Loucy (cell line): ENCODE measurements at regions not wholly inside any gene's neighbourhood (a gene's known extent, or its start where the extent isn't known, plus 50 kb on each side); places are given as distances from the start of the nearest gene placed in this dataset.
"Not testable (repeated sequence)": the region's sequence is repeated elsewhere in the genome, so short reads cannot be mapped to it uniquely, and the experiment has no call there.

Experiments
- H2AFZ ChIP-seq: fragments of 200-600 bp; sonication (generic); 2 replicates; pipeline ENCODE4 v1.6.0; 2016; ENCODE audit warnings: antibody characterized with exemption, mild to moderate bottlenecking, low read length, moderate library complexity
- H3F3A ChIP-seq: fragments of 200-600 bp; 2 replicates; pipeline ENCODE4 v1.6.0; 2016; ENCODE audit warnings: antibody characterized with exemption, low read depth, mild to moderate bottlenecking
- H3K27me3 ChIP-seq: fragments of 200-600 bp; sonication (generic); 2 replicates; pipeline ENCODE4 v1.6.1; 2014; ENCODE audit warnings: low read length, mild to moderate bottlenecking; ENCODE audit not compliant: insufficient read depth, poor library complexity, severe bottlenecking
- H3K36me3 ChIP-seq: fragments of 200-600 bp; sonication (generic); 2 replicates; pipeline ENCODE4 v1.6.1; 2016; ENCODE audit warnings: low read length; ENCODE audit not compliant: insufficient read depth
- H3K4me1 ChIP-seq: fragments of 200-600 bp; sonication (generic); 2 replicates; pipeline ENCODE4 v1.5.1; 2014; ENCODE audit warnings: low read length, mild to moderate bottlenecking; ENCODE audit not compliant: insufficient read depth, poor library complexity, severe bottlenecking
- H3K4me2 ChIP-seq: fragments of 200-600 bp; sonication (generic); 2 replicates; pipeline ENCODE4 v1.6.0; 2014; ENCODE audit warnings: antibody characterized with exemption, low read length, low read depth, mild to moderate bottlenecking; ENCODE audit not compliant: poor library complexity, severe bottlenecking
- H3K4me3 ChIP-seq: fragments of 200-600 bp; sonication (generic); 2 replicates; pipeline ENCODE4 v1.5.1; 2014; ENCODE audit warnings: low read length, mild to moderate bottlenecking, mixed read lengths; ENCODE audit not compliant: poor library complexity, severe bottlenecking
- H3K79me2 ChIP-seq: fragments of 200-600 bp; sonication (generic); 2 replicates; pipeline ENCODE4 v1.6.1; 2014; ENCODE audit warnings: low read length; ENCODE audit not compliant: insufficient read depth
- H3K9ac ChIP-seq: fragments of 200-600 bp; sonication (generic); 2 replicates; pipeline ENCODE4 v1.6.0; 2014; ENCODE audit warnings: mild to moderate bottlenecking, low read depth, low read length, moderate library complexity; ENCODE audit not compliant: poor library complexity, severe bottlenecking
- H3K9me2 ChIP-seq: fragments of 200-600 bp; sonication (generic); replicated peaks from 2 replicates; pipeline ENCODE4 v1.6.1; 2016; ENCODE audit warnings: low read depth, low read length, mixed read lengths
- H3K9me3 ChIP-seq: fragments of 200-600 bp; sonication (generic); 2 replicates; pipeline ENCODE4 v1.6.1; 2014; ENCODE audit warnings: mild to moderate bottlenecking, antibody characterized with exemption, low read length, low read depth; ENCODE audit not compliant: insufficient read depth
- H4K20me1 ChIP-seq: fragments of 200-600 bp; sonication (generic); 2 replicates; pipeline ENCODE4 v1.6.0; 2014; ENCODE audit warnings: antibody characterized with exemption, low read length, mild to moderate bottlenecking; ENCODE audit not compliant: insufficient read depth, poor library complexity, severe bottlenecking
- EZH2phosphoT487 ChIP-seq: fragments of 200-600 bp; IDR thresholded peaks from 2 replicates; pipeline ENCODE4 v1.6.1; 2018; ENCODE audit warnings: antibody characterized with exemption, mild to moderate bottlenecking, moderate library complexity, borderline replicate concordance
- TF ChIP-seq, protein P1 (sequence below): fragments of 200-600 bp; sonication (generic); conservative IDR thresholded peaks from 2 replicates; pipeline ENCODE4 v1.5.1; 2014; ENCODE audit warnings: mild to moderate bottlenecking, antibody characterized with exemption, low read length

DNA sequence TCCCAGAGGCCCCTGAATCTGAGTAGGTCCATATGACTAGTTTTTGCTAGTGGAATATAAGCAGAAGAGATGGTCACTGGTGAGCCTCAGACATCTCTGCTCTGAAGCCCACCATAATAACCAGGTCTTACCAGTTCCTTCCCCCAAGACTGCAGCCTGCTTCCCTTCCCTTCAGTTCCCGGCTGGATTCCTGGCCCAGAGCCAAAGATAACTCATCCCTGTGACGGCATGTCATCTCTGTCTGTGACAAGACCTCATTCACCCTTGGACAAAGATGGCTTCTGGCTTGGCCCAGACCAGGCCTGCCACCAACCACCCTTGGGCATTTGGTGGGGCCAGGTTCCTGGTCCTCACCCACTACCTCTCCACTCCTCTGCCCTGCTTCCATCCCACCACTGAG, 145.5 kb upstream of the TOP1 start:
- Histone ChIP-seq H3K9me2 (no peaks in the 10 kb centered on the region), H3K4me1 (peaks cover 71% of the 10 kb centered on the region), H2AFZ (no peak overlapping the region), H3K9me3 (no peaks in the 10 kb centered on the region), H4K20me1 (no peaks in the 10 kb centered on the region), H3F3A (peaks cover 12% of the 10 kb centered on the region; the same call in 1 of the 2 replicates), H3K79me2 (no peaks in the 10 kb centered on the region), H3K9ac (peak overlapping the region; percentile 74), H3K36me3 (no peaks in the 10 kb centered on the region), H3K4me3 (no peak overlapping the region), H3K4me2 (peak overlapping the region; percentile 64), H3K27me3 (no peaks in the 10 kb centered on the region)
- TF ChIP-seq, protein P1, sequence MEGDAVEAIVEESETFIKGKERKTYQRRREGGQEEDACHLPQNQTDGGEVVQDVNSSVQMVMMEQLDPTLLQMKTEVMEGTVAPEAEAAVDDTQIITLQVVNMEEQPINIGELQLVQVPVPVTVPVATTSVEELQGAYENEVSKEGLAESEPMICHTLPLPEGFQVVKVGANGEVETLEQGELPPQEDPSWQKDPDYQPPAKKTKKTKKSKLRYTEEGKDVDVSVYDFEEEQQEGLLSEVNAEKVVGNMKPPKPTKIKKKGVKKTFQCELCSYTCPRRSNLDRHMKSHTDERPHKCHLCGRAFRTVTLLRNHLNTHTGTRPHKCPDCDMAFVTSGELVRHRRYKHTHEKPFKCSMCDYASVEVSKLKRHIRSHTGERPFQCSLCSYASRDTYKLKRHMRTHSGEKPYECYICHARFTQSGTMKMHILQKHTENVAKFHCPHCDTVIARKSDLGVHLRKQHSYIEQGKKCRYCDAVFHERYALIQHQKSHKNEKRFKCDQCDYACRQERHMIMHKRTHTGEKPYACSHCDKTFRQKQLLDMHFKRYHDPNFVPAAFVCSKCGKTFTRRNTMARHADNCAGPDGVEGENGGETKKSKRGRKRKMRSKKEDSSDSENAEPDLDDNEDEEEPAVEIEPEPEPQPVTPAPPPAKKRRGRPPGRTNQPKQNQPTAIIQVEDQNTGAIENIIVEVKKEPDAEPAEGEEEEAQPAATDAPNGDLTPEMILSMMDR: no peak
- no peak for TF ChIP-seq EZH2phosphoT487

DNA sequence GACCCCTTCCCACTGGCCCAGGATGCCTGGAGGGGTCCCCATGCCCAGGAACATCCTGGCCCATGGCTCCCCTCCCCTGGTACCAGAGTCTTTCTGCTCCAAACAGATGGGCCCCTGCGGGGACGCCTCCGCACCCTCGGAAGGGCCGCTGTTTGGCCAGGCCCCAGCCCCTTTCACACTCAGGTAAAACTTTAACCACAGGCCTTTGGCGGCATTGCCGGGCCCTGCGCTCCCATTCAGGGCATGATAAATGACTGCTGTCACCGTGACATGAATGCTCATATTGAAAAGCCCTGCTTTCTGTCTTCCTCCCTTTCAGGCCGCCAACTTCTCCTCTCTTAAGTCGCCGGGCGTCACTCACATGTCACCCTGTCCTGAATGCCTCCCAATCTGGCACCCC, 141.5 kb upstream of the TOP1 start:
- Histone ChIP-seq H3K9ac (no peak overlapping the region), H3K4me1 (peaks cover 60% of the 10 kb centered on the region), H3K36me3 (no peaks in the 10 kb centered on the region), H3K4me3 (no peak overlapping the region), H3K9me2 (no peaks in the 10 kb centered on the region), H2AFZ (no peak overlapping the region), H3K4me2 (no peak overlapping the region), H3K79me2 (no peaks in the 10 kb centered on the region), H4K20me1 (no peaks in the 10 kb centered on the region), H3F3A (no peaks in the 10 kb centered on the region), H3K9me3 (no peaks in the 10 kb centered on the region), H3K27me3 (no peaks in the 10 kb centered on the region)
- TF ChIP-seq EZH2phosphoT487: no peak
- TF ChIP-seq, protein P1: no peak

DNA sequence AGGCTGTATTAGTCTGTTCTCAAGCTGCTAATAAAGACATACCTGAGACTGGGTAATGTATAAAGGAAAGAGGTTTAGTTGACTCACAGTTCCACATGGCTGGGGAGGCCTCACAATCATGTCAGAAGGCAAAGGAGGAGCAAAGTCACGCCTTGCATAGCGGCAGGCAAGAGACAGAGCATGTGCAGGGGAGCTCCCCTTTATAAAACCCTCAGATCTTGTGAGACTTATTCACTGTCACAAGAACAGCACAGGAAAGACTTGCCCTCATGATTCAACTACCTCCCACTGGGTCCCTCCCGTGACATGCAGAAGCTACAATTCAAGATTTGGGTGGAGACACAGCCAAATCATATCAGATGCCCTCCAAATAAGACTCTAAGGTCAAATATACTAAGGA, 139.4 kb upstream of the TOP1 start:
- not testable (repeated sequence) for H4K20me1 ChIP-seq, H3K9me2 ChIP-seq, H3K4me2 ChIP-seq, H3K27me3 ChIP-seq, H3K9me3 ChIP-seq, H3K79me2 ChIP-seq, H3K4me3 ChIP-seq, H3F3A ChIP-seq, H3K36me3 ChIP-seq
- Histone ChIP-seq H3K4me1 (peaks cover 48% of the 10 kb centered on the region), H3K9ac (peak overlapping the region; percentile 15), H2AFZ (peak overlapping the region; percentile 53; the same call in 1 of the 2 replicates)

DNA sequence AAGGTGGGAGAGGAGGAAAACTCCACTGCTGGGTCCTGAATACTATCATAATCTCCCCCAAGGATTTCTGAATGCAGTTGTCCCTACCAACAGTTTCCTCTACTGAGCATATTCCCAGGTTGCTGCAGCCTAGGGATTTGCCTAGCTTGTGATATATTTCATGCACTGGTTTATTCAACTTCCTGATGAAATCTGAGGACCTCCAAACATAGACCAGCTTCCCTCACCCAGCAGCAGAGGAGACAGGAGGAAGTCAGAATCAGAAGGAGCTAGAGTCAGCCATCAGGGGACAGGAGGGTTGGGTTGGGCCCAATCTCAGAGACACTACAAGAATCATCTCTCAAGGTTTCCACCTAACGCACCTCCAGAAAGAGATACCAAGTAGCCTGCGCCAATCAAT, 138.4 kb upstream of the TOP1 start:
- no peak for TF ChIP-seq EZH2phosphoT487
- TF ChIP-seq, protein P1: no peak
- Histone ChIP-seq H3F3A (no peaks in the 10 kb centered on the region), H3K36me3 (no peaks in the 10 kb centered on the region), H3K27me3 (no peaks in the 10 kb centered on the region), H3K4me1 (peaks cover 50% of the 10 kb centered on the region), H3K9me2 (no peaks in the 10 kb centered on the region), H2AFZ (no peak overlapping the region), H3K9me3 (no peaks in the 10 kb centered on the region), H3K4me3 (no peak overlapping the region), H3K4me2 (no peak overlapping the region), H3K9ac (peak overlapping the region; percentile 12), H3K79me2 (no peaks in the 10 kb centered on the region), H4K20me1 (no peaks in the 10 kb centered on the region)
